Sigmoid colon (tissue), 4 donors: ENCODE measurements at regions not wholly inside any gene's neighbourhood (a gene's known extent, or its start where the extent isn't known, plus 50 kb on each side); places are given as distances from the start of the nearest gene placed in this dataset.

Experiments
- POLR2A ChIP-seq, 2 donors: fragments of 450-650 bp; IDR thresholded peaks; one replicate each; pipeline ENCODE4 v1.6.1; 2016; ENCODE audit warnings: antibody characterized with exemption in 2 of 2, mild to moderate bottlenecking in 2 of 2, moderate library complexity in 2 of 2
- POLR2AphosphoS5 ChIP-seq, 4 donors: sonication (generic); formaldehyde crosslinking; IDR thresholded peaks; one replicate each; pipeline ENCODE4 v1.6.1; 2017; ENCODE audit warnings: antibody characterized with exemption in 4 of 4

DNA sequence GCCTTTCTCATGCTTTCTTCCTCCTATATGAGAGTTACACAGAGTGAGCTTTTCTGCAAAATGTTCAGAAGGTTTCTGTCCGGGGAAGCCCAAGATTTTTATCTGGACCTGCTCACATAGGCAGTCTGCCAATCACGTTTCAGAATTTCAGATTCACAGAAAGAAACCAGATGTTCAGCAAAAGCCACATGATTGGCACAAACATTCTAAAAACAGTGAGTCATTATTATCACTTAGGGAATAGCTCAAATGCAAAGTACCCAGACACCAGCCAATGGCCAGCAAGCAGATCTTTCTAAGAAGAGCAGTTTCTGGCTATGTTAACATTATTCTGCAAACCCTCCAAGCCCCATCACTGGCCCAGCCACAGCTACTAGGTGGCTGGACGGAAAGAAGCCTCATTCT is 1558.5 kb upstream of the TMEM132C start:
- no peak for TF ChIP-seq POLR2A (IDR thresholded peaks at IDR 0.05)
- TF ChIP-seq POLR2AphosphoS5 (IDR thresholded peaks at IDR 0.05) = no peak
